AML-193 (cell line): ENCODE measurements at regions not wholly inside any gene's neighbourhood (a gene's known extent, or its start where the extent isn't known, plus 50 kb on each side); places are given as distances from the start of the nearest gene placed in this dataset.
"Not testable (repeated sequence)": the region's sequence is repeated elsewhere in the genome, so short reads cannot be mapped to it uniquely, and the experiment has no call there.

Source experiments
- DNase-seq, 2 experiments: peaks; one replicate each; lab custom pipeline; 2025; lab: John Stamatoyannopoulos, UW

GRCh38 chr2:38243186-38243880 lies 133.7 kb downstream of the ATL2 start:
- DNase-seq: no peak

- DNase-seq: no peak
Observed at GRCh38 chr2:38239452-38239851, 137.6 kb downstream of the ATL2 start.

GRCh38 chr2:38238705-38239104 lies 138.4 kb downstream of the ATL2 start:
- not testable (repeated sequence) for DNase-seq

- DNase-seq: no peak
Observed at GRCh38 chr2:38237311-38237710, 139.8 kb downstream of the ATL2 start.

- no peak for DNase-seq
Observed at GRCh38 chr2:38233231-38233983, 143.7 kb downstream of the ATL2 start.

- DNase-seq: no peak
Observed at GRCh38 chr2:38232454-38232853, 144.6 kb downstream of the ATL2 start.

GRCh38 chr2:38230756-38231155 lies 146.3 kb downstream of the ATL2 start:
- no peak for DNase-seq

- DNase-seq: no peak
Observed at GRCh38 chr2:38228753-38229152, 148.3 kb downstream of the ATL2 start.

GRCh38 chr2:38224821-38225437 lies 149.0 kb upstream of the CYP1B1 start:
- DNase-seq: no peak

GRCh38 chr2:38224181-38224580 lies 148.2 kb upstream of the CYP1B1 start:
- DNase-seq: no peak

GRCh38 chr2:38223256-38223655 lies 147.3 kb upstream of the CYP1B1 start:
- no peak for DNase-seq

- no peak for DNase-seq
Observed at GRCh38 chr2:38220164-38220563, 144.2 kb upstream of the CYP1B1 start.

GRCh38 chr2:38218995-38219394 lies 143.0 kb upstream of the CYP1B1 start:
- DNase-seq: no peak

- no peak for DNase-seq
Observed at GRCh38 chr2:38218591-38218991, 142.6 kb upstream of the CYP1B1 start.

- DNase-seq: no peak
Observed at GRCh38 chr2:38217401-38218188, 141.6 kb upstream of the CYP1B1 start.

GRCh38 chr2:38216886-38217285 lies 140.9 kb upstream of the CYP1B1 start:
- DNase-seq: no peak

GRCh38 chr2:38215993-38216392 lies 140.0 kb upstream of the CYP1B1 start:
- DNase-seq: no peak

- DNase-seq: no peak
Observed at GRCh38 chr2:38215522-38215921, 139.6 kb upstream of the CYP1B1 start.

GRCh38 chr2:38214209-38214717 lies 138.3 kb upstream of the CYP1B1 start:
- no peak for DNase-seq

- no peak for DNase-seq
Observed at GRCh38 chr2:38213619-38214167, 137.7 kb upstream of the CYP1B1 start.

- DNase-seq: no peak
Observed at GRCh38 chr2:38212312-38212711, 136.4 kb upstream of the CYP1B1 start.

- no peak for DNase-seq
Observed at GRCh38 chr2:38207168-38207567, 131.2 kb upstream of the CYP1B1 start.
